ENCODE measurements at regions not wholly inside any gene's neighbourhood (a gene's known extent, or its start where the extent isn't known, plus 50 kb on each side); places are given as distances from the start of the nearest gene placed in this dataset.
"Not testable (repeated sequence)": the region's sequence is repeated elsewhere in the genome, so short reads cannot be mapped to it uniquely, and the experiment has no call there.

- DNase-seq: no peak
Measured at GRCh38 chr6:85802162-85802561, 159.5 kb upstream of the SYNCRIP start.

- no peak for DNase-seq
Measured at GRCh38 chr6:85798931-85799652, 156.4 kb upstream of the SYNCRIP start.

- peak; percentile 3 for DNase-seq
Measured at GRCh38 chr6:85797993-85798392, 155.3 kb upstream of the SYNCRIP start.

- DNase-seq: no peak
Measured at GRCh38 chr6:85795945-85796344, 153.3 kb upstream of the SYNCRIP start.

- DNase-seq: no peak
Measured at GRCh38 chr6:85792254-85792653, 149.6 kb upstream of the SYNCRIP start.

- DNase-seq: no peak
Measured at GRCh38 chr6:85775883-85776282, 133.2 kb upstream of the SYNCRIP start.

DNA sequence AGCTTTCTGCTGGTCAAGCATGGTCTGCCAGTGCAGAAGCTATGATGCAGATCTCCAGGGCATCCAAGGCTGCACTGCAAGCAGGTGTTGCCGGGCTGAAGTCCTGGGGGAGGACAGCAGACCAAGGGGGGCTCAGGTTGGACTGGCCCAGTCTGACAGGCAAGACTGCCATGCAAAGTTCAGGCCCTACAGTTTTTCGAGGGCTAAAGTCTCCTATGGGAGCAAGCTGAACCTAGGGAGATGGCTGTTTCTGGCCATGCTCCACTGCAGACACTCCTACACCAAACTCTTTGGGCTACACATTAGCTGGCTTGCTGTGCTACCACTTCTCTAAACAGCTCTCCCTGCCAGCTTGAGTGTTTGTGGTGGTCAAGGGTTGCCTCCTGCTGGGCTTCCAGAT lies 130.0 kb upstream of the SYNCRIP start:
- DNase-seq: no peak

GRCh38 chr6:85771925-85772430 lies 129.3 kb upstream of the SYNCRIP start:
- DNase-seq: no peak

- no peak for DNase-seq
Measured at GRCh38 chr6:85771455-85771854, 128.8 kb upstream of the SYNCRIP start.

- DNase-seq: no peak
Measured at GRCh38 chr6:85764844-85765243, 122.2 kb upstream of the SYNCRIP start.

DNA sequence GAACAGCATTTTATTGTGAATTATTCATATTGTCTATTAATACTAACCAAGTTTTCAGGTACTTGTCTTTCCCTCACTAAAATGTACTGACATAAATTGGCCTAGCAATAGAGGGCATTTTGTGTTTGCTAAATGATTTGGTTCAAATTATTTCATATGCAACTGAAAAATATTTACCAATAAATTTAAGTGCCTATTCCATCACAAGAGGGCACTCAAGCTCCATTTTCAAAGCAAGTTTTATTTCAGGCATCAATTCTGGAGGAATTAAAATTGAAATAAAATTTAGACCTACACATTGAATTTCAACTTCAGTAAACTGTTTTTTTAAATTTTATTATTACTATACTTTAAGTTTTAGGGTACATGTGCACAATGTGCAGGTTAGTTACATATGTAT lies 114.3 kb upstream of the SYNCRIP start:
- DNase-seq: no peak

- no peak for DNase-seq
Measured at GRCh38 chr6:85754894-85755293, 112.2 kb upstream of the SYNCRIP start.

GRCh38 chr6:85752602-85753001 lies 109.9 kb upstream of the SYNCRIP start:
- no peak for DNase-seq

- DNase-seq: no peak
Measured at GRCh38 chr6:85751374-85752055, 108.8 kb upstream of the SYNCRIP start.

DNA sequence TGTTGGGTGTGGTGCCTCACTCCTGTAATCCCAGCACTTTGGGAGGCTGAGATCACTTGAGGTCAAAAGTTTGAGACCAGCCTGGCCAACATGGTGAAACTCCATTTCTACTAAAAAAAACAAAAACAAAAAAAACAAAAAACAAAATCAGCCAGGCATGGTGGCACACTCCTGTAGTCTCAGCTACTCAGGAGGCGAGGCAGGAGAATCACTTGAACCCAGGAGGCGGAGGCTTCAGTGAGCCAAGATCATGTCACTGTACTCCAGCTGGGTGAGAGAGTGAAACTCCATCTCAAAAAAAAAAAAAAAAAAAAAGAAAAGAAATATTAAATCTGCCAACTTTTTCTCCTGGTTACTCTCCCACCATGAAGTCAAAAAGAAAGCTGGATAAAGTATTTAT lies 107.5 kb upstream of the SYNCRIP start:
- not testable (repeated sequence) for DNase-seq

- DNase-seq: no peak
Measured at GRCh38 chr6:85749236-85749635, 106.5 kb upstream of the SYNCRIP start.

DNA sequence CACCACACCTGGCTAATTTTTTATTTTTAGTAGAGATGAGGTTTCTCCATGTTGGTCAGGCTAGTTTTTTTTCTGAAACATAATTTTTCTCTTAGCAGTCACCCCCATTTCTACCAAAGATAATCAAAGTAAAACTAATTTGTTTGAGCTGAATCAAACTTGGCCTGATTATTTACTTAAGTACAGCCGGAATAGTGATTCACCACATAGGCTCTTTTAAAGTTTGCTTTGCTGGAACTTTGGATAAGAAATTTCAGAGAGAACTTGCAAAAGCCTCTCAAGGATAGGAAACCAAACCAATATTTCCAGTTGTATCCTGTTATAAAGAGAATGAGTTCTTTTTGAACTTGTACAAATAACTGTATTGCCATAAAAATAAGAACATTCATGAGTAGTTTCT lies 105.0 kb upstream of the SYNCRIP start:
- DNase-seq: no peak

- DNase-seq: no peak
Measured at GRCh38 chr6:85747093-85747492, 104.4 kb upstream of the SYNCRIP start.

- DNase-seq: no peak
Measured at GRCh38 chr6:85744433-85744970, 101.8 kb upstream of the SYNCRIP start.

- no peak for DNase-seq
Measured at GRCh38 chr6:85726206-85726605, 83.5 kb upstream of the SYNCRIP start.

- no peak for DNase-seq
Measured at GRCh38 chr6:85715797-85716196, 73.1 kb upstream of the SYNCRIP start.

DNA sequence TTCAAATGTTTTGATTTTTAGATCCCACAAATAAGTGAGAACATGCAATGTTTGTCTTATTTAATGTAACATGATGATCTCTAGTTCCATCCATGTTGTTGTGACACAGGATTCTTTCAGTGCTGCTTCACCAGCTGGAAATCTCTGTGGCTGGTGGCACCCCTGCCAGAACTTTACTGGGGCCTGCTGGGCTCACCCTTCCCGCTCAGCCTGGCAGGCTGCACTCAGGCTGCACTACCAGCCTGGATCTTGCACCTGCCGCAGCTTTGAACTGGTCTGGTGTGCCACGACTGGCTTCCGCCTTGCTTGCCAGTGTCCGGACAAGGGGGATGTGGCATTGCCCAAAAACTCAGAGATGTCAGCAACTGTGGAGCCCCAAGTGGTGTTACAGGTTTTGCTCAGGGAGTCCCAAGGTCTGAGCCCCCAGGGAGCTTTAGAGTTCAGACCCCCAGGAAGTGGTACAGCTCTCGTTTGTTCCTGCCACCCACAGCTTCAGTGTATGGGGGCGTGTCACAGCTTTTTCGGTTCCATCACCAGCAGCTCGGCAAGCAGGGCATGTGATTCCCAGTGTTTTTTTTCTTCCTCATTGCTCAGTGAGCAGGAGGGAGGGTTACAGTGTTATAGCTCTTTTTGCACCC lies 72.3 kb upstream of the SYNCRIP start:
- DNase-seq: no peak

GRCh38 chr6:85712346-85712745 lies 69.7 kb upstream of the SYNCRIP start:
- DNase-seq: no peak

All from NCI-H2029 treated with DMSO at 0.1 percent for 48 hours (cell line).